PC-9 (cell line): ENCODE measurements at regions not wholly inside any gene's neighbourhood (a gene's known extent, or its start where the extent isn't known, plus 50 kb on each side); places are given as distances from the start of the nearest gene placed in this dataset.

Source experiments
- CTCF ChIP-seq: fragments of 200-600 bp; sonication (generic); conservative IDR thresholded peaks from 2 replicates; pipeline ENCODE4 v1.6.1; 2017; ENCODE audit warnings: mixed run types, antibody characterized with exemption, mild to moderate bottlenecking, moderate library complexity
- EZH2 ChIP-seq: fragments of 200-600 bp; sonication (generic); IDR thresholded peaks from 2 replicates; pipeline ENCODE4 v1.8.0; 2017; ENCODE audit warnings: antibody characterized with exemption, low read depth

GRCh38 chr17:13384626-13385025, 217.1 kb downstream of the HS3ST3A1 start:
- TF ChIP-seq CTCF (no peak), EZH2 (no peak)
